Breast epithelium (tissue), 4 donors: ENCODE measurements at regions not wholly inside any gene's neighbourhood (a gene's known extent, or its start where the extent isn't known, plus 50 kb on each side); places are given as distances from the start of the nearest gene placed in this dataset.

Experiments used
- DNase-seq, 2 donors: peaks; one replicate each; pipeline ENCODE4 v3.0.0-alpha.2; 2019; ENCODE audit warnings: low spot score in 2 of 2
- H3K27ac ChIP-seq, 2 donors: fragments of 200-600 bp; sonication (generic) in 1 of 2; one replicate each; pipeline ENCODE4 v1.5.1; 2016 to 2019; ENCODE audit warnings: mild to moderate bottlenecking in 1 of 2
- H3K27me3 ChIP-seq, 2 donors: fragments of 200-600 bp; sonication (generic) in 1 of 2; one replicate each; pipeline versions ENCODE4 v1.5.1 to v1.6.0; 2017 to 2019; ENCODE audit warnings: control low read depth in 1 of 2, mild to moderate bottlenecking in 1 of 2
- H3K36me3 ChIP-seq: fragments of 200-600 bp; one replicate; pipeline ENCODE4 v1.5.1; 2019
- H3K4me1 ChIP-seq, 2 donors: fragments of 200-600 bp; sonication (generic); one replicate each; pipeline ENCODE4 v1.5.1; 2016 to 2019; ENCODE audit warnings: control low read depth in 1 of 2
- H3K4me3 ChIP-seq, 3 donors: fragments of 200-600 bp; sonication (generic); 1 replicate in 2 of 3; 2 replicates in 1 of 3; pipeline ENCODE4 v1.5.1; 2016 to 2019; ENCODE audit warnings: mild to moderate bottlenecking in 3 of 3, moderate library complexity in 2 of 3
- H3K9me3 ChIP-seq, 2 donors: fragments of 200-600 bp; sonication (generic) in 1 of 2; one replicate each; pipeline ENCODE4 v1.5.1; 2016 to 2019; ENCODE audit warnings: control low read depth in 1 of 2
- CTCF ChIP-seq, 3 donors: fragments of 450-650 bp; IDR thresholded peaks; one replicate each; pipeline ENCODE4 v1.5.1; 2016 to 2017; ENCODE audit warnings: antibody characterized with exemption in 3 of 3, mild to moderate bottlenecking in 3 of 3, moderate library complexity in 3 of 3
- POLR2A ChIP-seq: fragments of 450-650 bp; IDR thresholded peaks from one replicate; pipeline ENCODE4 v1.6.1; 2016; ENCODE audit warnings: antibody characterized with exemption, mild to moderate bottlenecking, moderate library complexity
- POLR2AphosphoS5 ChIP-seq, 3 donors: sonication (generic); formaldehyde crosslinking; IDR thresholded peaks; one replicate each; pipeline ENCODE4 v1.6.1; 2017; ENCODE audit warnings: antibody characterized with exemption in 3 of 3
- intact Hi-C: fragments of 100-400 bp; cut with DNase I; formaldehyde crosslinking; loops from one replicate; pipeline ENCODE4 v1.15.1; 2023; ENCODE audit warnings: low total_unique reads

- Histone ChIP-seq H3K4me3 (no peak overlapping the region), H3K36me3 (no peaks in the 10 kb centered on the region), H3K9me3 (no peaks in the 10 kb centered on the region), H3K27ac (no peak overlapping the region), H3K4me1 (no peaks in the 10 kb centered on the region), H3K27me3 (no peaks in the 10 kb centered on the region)
- intact Hi-C loops: no loop called here
- DNase-seq: no peak
- no peak for TF ChIP-seq POLR2A
- no peak for TF ChIP-seq CTCF (IDR thresholded peaks at IDR 0.05)
- no peak for TF ChIP-seq POLR2AphosphoS5 (IDR thresholded peaks at IDR 0.05)
Measured at GRCh38 chr10:78820007-78820362, 248.8 kb upstream of the ZMIZ1 start.

- Histone ChIP-seq H3K9me3 (no peaks in the 10 kb centered on the region), H3K27ac (no peak overlapping the region), H3K4me3 (no peak overlapping the region), H3K36me3 (no peaks in the 10 kb centered on the region), H3K4me1 (no peaks in the 10 kb centered on the region), H3K27me3 (no peaks in the 10 kb centered on the region)
- no peak for TF ChIP-seq POLR2AphosphoS5 (IDR thresholded peaks at IDR 0.05)
- TF ChIP-seq CTCF (IDR thresholded peaks at IDR 0.05): no peak
- TF ChIP-seq POLR2A: no peak
- DNase-seq: no peak
- intact Hi-C loops: no loop called here
Measured at GRCh38 chr10:78821052-78821451, 247.7 kb upstream of the ZMIZ1 start.

GRCh38 chr10:78828647-78829539, 239.9 kb upstream of the ZMIZ1 start:
- Histone ChIP-seq H3K27me3 (no peaks in the 10 kb centered on the region), H3K27ac (no peak overlapping the region), H3K4me1 (no peaks in the 10 kb centered on the region), H3K36me3 (no peaks in the 10 kb centered on the region), H3K9me3 (no peaks in the 10 kb centered on the region), H3K4me3 (no peak overlapping the region)
- intact Hi-C loops: no loop called here
- no peak for DNase-seq
- TF ChIP-seq CTCF (IDR thresholded peaks at IDR 0.05) (no peak), POLR2A (no peak), POLR2AphosphoS5 (IDR thresholded peaks at IDR 0.05) (no peak)

GRCh38 chr10:78829565-78829964, 239.2 kb upstream of the ZMIZ1 start:
- DNase-seq: no peak
- Histone ChIP-seq H3K4me3 (no peak overlapping the region), H3K36me3 (no peaks in the 10 kb centered on the region), H3K27ac (no peak overlapping the region), H3K4me1 (no peaks in the 10 kb centered on the region), H3K27me3 (no peaks in the 10 kb centered on the region), H3K9me3 (no peaks in the 10 kb centered on the region)
- TF ChIP-seq POLR2A (no peak), CTCF (IDR thresholded peaks at IDR 0.05) (no peak), POLR2AphosphoS5 (IDR thresholded peaks at IDR 0.05) (no peak)
- intact Hi-C loops: no loop called here

GRCh38 chr10:78830062-78830975, 238.4 kb upstream of the ZMIZ1 start:
- no peak overlapping the region for H3K27ac ChIP-seq
- DNase-seq: no peak
- no peaks in the 10 kb centered on the region for H3K27me3 ChIP-seq
- H3K4me3 ChIP-seq: no peak overlapping the region
- TF ChIP-seq POLR2A: no peak
- TF ChIP-seq CTCF (IDR thresholded peaks at IDR 0.05): no peak
- TF ChIP-seq POLR2AphosphoS5 (IDR thresholded peaks at IDR 0.05): no peak
- no peaks in the 10 kb centered on the region for H3K36me3 ChIP-seq
- intact Hi-C loops: no loop called here
- H3K9me3 ChIP-seq: no peaks in the 10 kb centered on the region
- H3K4me1 ChIP-seq: no peaks in the 10 kb centered on the region
